WTC11 (cell line): ENCODE measurements at regions not wholly inside any gene's neighbourhood (a gene's known extent, or its start where the extent isn't known, plus 50 kb on each side); places are given as distances from the start of the nearest gene placed in this dataset.

Experiments used
- ATAC-seq: fragments of 200-7000 bp; cut with Tn5 transposase; 2 replicates; pipeline ENCODE4 v1.10.0; 2021; ENCODE audit warnings: mild to moderate bottlenecking, moderate library complexity
- CTCF ChIA-PET: fragments of 300-600 bp; sonication (Branson Sonifier 250); formaldehyde crosslinking; loops from one replicate; lab custom pipeline; 2021; ENCODE audit warnings: antibody characterized with exemption; lab: Charles Lee
- POLR2A ChIA-PET: fragments of 350-600 bp; sonication (Branson Sonifier 250); formaldehyde crosslinking; loops from one replicate; lab custom pipeline; 2021; ENCODE audit warnings: antibody characterized with exemption; lab: Charles Lee
- DNase-seq: peaks from one replicate; pipeline ENCODE4 v3.0.0; 2021; ENCODE audit warnings: low spot score
- H3K27ac Mint-ChIP-seq: 2 replicates; pipeline ENCODE4 v1.8.0; 2021; ENCODE audit warnings: mixed read lengths
- H3K27me3 Mint-ChIP-seq: 2 replicates; pipeline ENCODE4 v1.8.0; 2021; ENCODE audit warnings: low read depth, mild to moderate bottlenecking, moderate library complexity, mixed read lengths
- H3K36me3 Mint-ChIP-seq: 2 replicates; pipeline ENCODE4 v1.8.0; 2021; ENCODE audit warnings: mixed read lengths
- H3K4me1 Mint-ChIP-seq: 2 replicates; pipeline ENCODE4 v1.8.0; 2022; ENCODE audit warnings: mixed read lengths
- H3K4me3 Mint-ChIP-seq: 2 replicates; pipeline ENCODE4 v1.8.0; 2021; ENCODE audit warnings: mild to moderate bottlenecking, moderate library complexity, mixed read lengths
- H3K9me3 Mint-ChIP-seq: 2 replicates; pipeline ENCODE4 v1.8.0; 2021; ENCODE audit warnings: mixed read lengths
- ARID4B ChIP-seq: sonication (generic); formaldehyde crosslinking; IDR thresholded peaks from 2 replicates; pipeline ENCODE4 v1.8.0; 2023; ENCODE audit warnings: missing genetic modification reagents, mild to moderate bottlenecking, borderline replicate concordance
- ATF1 ChIP-seq: sonication (generic); formaldehyde crosslinking; IDR thresholded peaks from 2 replicates; pipeline ENCODE4 v1.8.1; 2023; ENCODE audit warnings: mild to moderate bottlenecking, moderate library complexity, missing genetic modification reagents
- ATF6 ChIP-seq: sonication (generic); formaldehyde crosslinking; IDR thresholded peaks from 2 replicates; pipeline ENCODE4 v1.8.1; 2023; ENCODE audit warnings: mild to moderate bottlenecking, missing genetic modification reagents
- E2F1 ChIP-seq: sonication (generic); formaldehyde crosslinking; IDR thresholded peaks from 2 replicates; pipeline ENCODE4 v1.8.0; 2022; ENCODE audit warnings: mild to moderate bottlenecking, missing genetic modification reagents
- FOXP4 ChIP-seq: sonication (generic); formaldehyde crosslinking; IDR thresholded peaks from 2 replicates; pipeline ENCODE4 v1.8.0; 2022; ENCODE audit warnings: mild to moderate bottlenecking, missing genetic modification reagents
- GRHL2 ChIP-seq: fragments of 250-450 bp; sonication (Bioruptor Pico); IDR thresholded peaks from 2 replicates; pipeline ENCODE4 v1.8.0; 2022; ENCODE audit warnings: mild to moderate bottlenecking, moderate library complexity; ENCODE audit not compliant: insufficient replicate concordance, severe bottlenecking
- HMGXB4 ChIP-seq: sonication (generic); formaldehyde crosslinking; IDR thresholded peaks from 2 replicates; pipeline ENCODE4 v1.8.1; 2023; ENCODE audit warnings: mild to moderate bottlenecking, moderate library complexity, missing genetic modification reagents
- KAT7 ChIP-seq: sonication (generic); formaldehyde crosslinking; IDR thresholded peaks from 2 replicates; pipeline ENCODE4 v1.8.1; 2023; ENCODE audit warnings: missing genetic modification reagents, mild to moderate bottlenecking, borderline replicate concordance
- MAX ChIP-seq: sonication (generic); formaldehyde crosslinking; IDR thresholded peaks from 2 replicates; pipeline ENCODE4 v1.8.0; 2022; ENCODE audit warnings: mild to moderate bottlenecking, missing genetic modification reagents
- NFATC4 ChIP-seq: fragments of 250-450 bp; sonication (Bioruptor Pico); IDR thresholded peaks from 2 replicates; pipeline ENCODE4 v1.9.0; 2021; ENCODE audit warnings: mild to moderate bottlenecking
- NFE2L1 ChIP-seq: sonication (generic); formaldehyde crosslinking; IDR thresholded peaks from 2 replicates; pipeline ENCODE4 v1.8.1; 2023; ENCODE audit warnings: missing genetic modification reagents
- PRRX2 ChIP-seq: fragments of 250-450 bp; sonication (Bioruptor Pico); IDR thresholded peaks from 2 replicates; pipeline ENCODE4 v1.8.0; 2021; ENCODE audit warnings: mild to moderate bottlenecking
- RORB ChIP-seq: fragments of 250-450 bp; sonication (Bioruptor Pico); IDR thresholded peaks from 2 replicates; pipeline ENCODE4 v1.9.0; 2021; ENCODE audit warnings: mild to moderate bottlenecking
- SMAD4 ChIP-seq: sonication (generic); formaldehyde crosslinking; IDR thresholded peaks from 2 replicates; pipeline ENCODE4 v1.8.0; 2022; ENCODE audit warnings: mild to moderate bottlenecking, missing genetic modification reagents
- TEAD4 ChIP-seq: sonication (generic); formaldehyde crosslinking; IDR thresholded peaks from 2 replicates; pipeline ENCODE4 v1.8.0; 2022; ENCODE audit warnings: mild to moderate bottlenecking, missing genetic modification reagents
- TP53 ChIP-seq: sonication (generic); formaldehyde crosslinking; IDR thresholded peaks from 2 replicates; pipeline ENCODE4 v1.8.1; 2023; ENCODE audit warnings: mild to moderate bottlenecking, missing genetic modification reagents
- ZNF232 ChIP-seq: sonication (generic); formaldehyde crosslinking; IDR thresholded peaks from 2 replicates; pipeline ENCODE4 v1.8.0; 2022; ENCODE audit warnings: mild to moderate bottlenecking, missing genetic modification reagents
- ZNF396 ChIP-seq: fragments of 250-450 bp; sonication (Bioruptor Pico); IDR thresholded peaks from 2 replicates; pipeline ENCODE4 v1.8.0; 2021; ENCODE audit warnings: mild to moderate bottlenecking, moderate library complexity, borderline replicate concordance
- ZNF512 ChIP-seq: sonication (generic); formaldehyde crosslinking; IDR thresholded peaks from 2 replicates; pipeline ENCODE4 v1.8.1; 2022; ENCODE audit warnings: missing genetic modification reagents, borderline replicate concordance

- ChIA-PET CTCF (interaction anchor here (0.5 to 0.6 kb wide), 2 partner anchors 78 to 367 kb away, joined by 3 to 6 read pairs; no protein-coding TSS in a partner anchor), POLR2A (no interaction called here)
- no peak for DNase-seq
- Mint-ChIP-seq H3K36me3 (no peaks in the 10 kb centered on the region), H3K4me3 (no peak overlapping the region), H3K27ac (no peak overlapping the region), H3K4me1 (peaks cover 4% of the 10 kb centered on the region; the same call in 1 of the 2 replicates), H3K27me3 (no peaks in the 10 kb centered on the region), H3K9me3 (peaks cover 17% of the 10 kb centered on the region)
- no peak for ATAC-seq
- TF ChIP-seq ZNF396 (CRISPR knock-in tag) (no peak), PRRX2 (CRISPR knock-in tag) (no peak), E2F1 (CRISPR knock-in tag) (no peak), ZNF232 (CRISPR knock-in tag) (no peak), SMAD4 (CRISPR knock-in tag) (no peak), KAT7 (CRISPR knock-in tag) (no peak), MAX (no peak), HMGXB4 (no peak), NFATC4 (CRISPR knock-in tag) (no peak), NFE2L1 (no peak), TP53 (CRISPR knock-in tag) (no peak)
These were observed 57.3 kb upstream of the ELK3 start for GRCh38 chr12:96136725-96137378.

GRCh38 chr12:96140174-96140573, 54.0 kb upstream of the ELK3 start:
- Mint-ChIP-seq H3K4me1 (peaks cover 18% of the 10 kb centered on the region), H3K36me3 (no peaks in the 10 kb centered on the region), H3K27ac (no peak overlapping the region), H3K27me3 (no peaks in the 10 kb centered on the region), H3K4me3 (no peak overlapping the region), H3K9me3 (peaks cover 17% of the 10 kb centered on the region)
- DNase-seq (no peak), ATAC-seq (no peak)
- CTCF ChIA-PET, result no interaction called here
- POLR2A ChIA-PET, result no interaction called here
- TF ChIP-seq GRHL2 (CRISPR knock-in tag), result no peak
- TF ChIP-seq SMAD4 (CRISPR knock-in tag), result no peak
- TF ChIP-seq ZNF512 (CRISPR knock-in tag), result no peak
- TF ChIP-seq ATF6 (CRISPR knock-in tag), result no peak
- TF ChIP-seq RORB (CRISPR knock-in tag), result no peak
- TF ChIP-seq TEAD4 (CRISPR knock-in tag), result no peak
- no peak for TF ChIP-seq FOXP4
- TF ChIP-seq ATF1 (CRISPR knock-in tag), result no peak
- no peak for TF ChIP-seq ARID4B
